K562 (cell line): ENCODE measurements at regions not wholly inside any gene's neighbourhood (a gene's known extent, or its start where the extent isn't known, plus 50 kb on each side); places are given as distances from the start of the nearest gene placed in this dataset.

ENCODE experiments used
- ATAC-seq: fragments of 200-7000 bp; cut with Tn5 transposase; 3 replicates; pipeline ENCODE4 v1.9.1; 2020; ENCODE audit warnings: moderate library complexity
- BruUV-seq: library from RNA; stranded (reverse); fragments of 400-500 nt; replicated peaks from 2 replicates; lab custom pipeline; 2021; lab: Mats Ljungman, UMichigan
- CTCF ChIA-PET: fragments of 300-600 bp; formaldehyde crosslinking; extraction: SDS; loops from one replicate; lab custom pipeline; 2021; ENCODE audit warnings: low intra/inter-chr PET ratio; lab: Yijun Ruan, JAX
- POLR2A ChIA-PET: fragments of 300-600, 350-650 bp; sonication (Branson Sonifier 250); formaldehyde crosslinking; extraction: SDS; loops from one replicate; lab custom pipeline; 2021; ENCODE audit warnings: antibody characterized with exemption, inconsistent platforms; lab: Yijun Ruan, JAX
- DNase-seq, 4 experiments: peaks; one replicate each; pipeline versions ENCODE4 v3.0.0 to v3.0.0-alpha.2; 2011 to 2018; ENCODE audit warnings: low spot score in 3 of 4, mixed read lengths in 3 of 4; ENCODE audit errors: extremely low read depth in 1 of 4
- FAIRE-seq: peaks from 2 replicates; lab custom pipeline; 2011; peaks lifted over from hg19 to GRCh38; lab: Jason Lieb, UNC
- H2AFZ ChIP-seq: 2 replicates; pipeline ENCODE4 v1.6.0; 2011; ENCODE audit warnings: low read depth, low read length, control low read depth, inconsistent platforms
- H3K27ac ChIP-seq: fragments of 200-600 bp; 3 replicates; pipeline ENCODE4 v1.8.0; 2011; ENCODE audit warnings: low read depth, mild to moderate bottlenecking, control low read depth, inconsistent platforms, low read length, moderate library complexity, mixed read lengths; ENCODE audit errors: extremely low read depth
- H3K27me3 ChIP-seq, 2 experiments: fragments of 300-600 bp in 1 of 2; 2 replicates in 1 of 2; 3 replicates in 1 of 2; pipeline versions ENCODE4 v1.6.0 to v1.8.0; 2011; ENCODE audit warnings: inconsistent platforms in 2 of 2, low read length in 2 of 2, mild to moderate bottlenecking in 1 of 2, mixed read lengths in 1 of 2, moderate library complexity in 1 of 2; ENCODE audit not compliant: control insufficient read depth in 2 of 2, insufficient read depth in 2 of 2
- H3K36me3 ChIP-seq: fragments of 300-600 bp; 3 replicates; pipeline ENCODE4 v1.8.0; 2011; ENCODE audit warnings: mild to moderate bottlenecking, low read length, inconsistent platforms; ENCODE audit not compliant: control insufficient read depth, insufficient read depth
- H3K4me1 ChIP-seq, 2 experiments: fragments of 200-600 bp in 1 of 2; replicated peaks in 1 of 2; 2 replicates in 1 of 2; 3 replicates in 1 of 2; pipeline versions ENCODE4 v1.5.1 to v1.8.0; 2011; ENCODE audit warnings: inconsistent platforms in 2 of 2, low read length in 2 of 2, mild to moderate bottlenecking in 1 of 2, mixed read lengths in 1 of 2, moderate library complexity in 1 of 2; ENCODE audit not compliant: control insufficient read depth in 2 of 2, insufficient read depth in 2 of 2
- H3K4me2 ChIP-seq: 2 replicates; pipeline ENCODE4 v1.6.1; 2011; ENCODE audit warnings: low read length, control low read depth, inconsistent platforms, mixed read lengths; ENCODE audit not compliant: insufficient read depth
- H3K4me3 ChIP-seq: fragments of 200-600 bp; sonication (generic), shearing (Covaris generic); 2 replicates; pipeline ENCODE4 v1.5.1; 2016; ENCODE audit warnings: control low read depth, inconsistent platforms
- H3K79me2 ChIP-seq: fragments of 200-600 bp; 3 replicates; pipeline ENCODE4 v1.8.0; 2011; ENCODE audit warnings: low read length, inconsistent platforms; ENCODE audit not compliant: control insufficient read depth, insufficient read depth
- H3K9ac ChIP-seq, 2 experiments: 2 replicates each; pipeline versions ENCODE4 v1.6.0 to v1.6.1; 2011; ENCODE audit warnings: low read depth in 2 of 2, low read length in 2 of 2, control low read depth in 1 of 2, inconsistent platforms in 1 of 2, mild to moderate bottlenecking in 1 of 2, mixed read lengths in 1 of 2; ENCODE audit not compliant: insufficient read depth in 1 of 2
- H3K9me1 ChIP-seq: one replicate; pipeline ENCODE4 v1.6.0; 2011; ENCODE audit warnings: inconsistent platforms, mild to moderate bottlenecking, low read length, moderate library complexity; ENCODE audit not compliant: control insufficient read depth, insufficient read depth
- H3K9me3 ChIP-seq: replicated peaks from 2 replicates; pipeline ENCODE4 v1.5.1; 2011; ENCODE audit warnings: low read depth, low read length, inconsistent platforms; ENCODE audit not compliant: control insufficient read depth, insufficient read depth
- H4K20me1 ChIP-seq: replicated peaks from 2 replicates; pipeline ENCODE4 v1.6.1; 2011; ENCODE audit warnings: low read length, inconsistent platforms, mixed read lengths; ENCODE audit not compliant: control insufficient read depth, insufficient read depth
- ATF7 ChIP-seq: fragments of 450-650 bp; IDR thresholded peaks from 2 replicates; pipeline ENCODE4 v1.7.1; 2014; ENCODE audit warnings: mild to moderate bottlenecking, moderate library complexity
- CTCF ChIP-seq, 3 experiments: IDR thresholded peaks in 2 of 3; conservative IDR thresholded peaks in 1 of 3; 2 replicates each; pipeline ENCODE4 v1.5.1; 2011 to 2012; ENCODE audit warnings: low read length in 3 of 3, mild to moderate bottlenecking in 3 of 3, control low read depth in 2 of 3, improper control_type of control experiment in 1 of 3, inconsistent platforms in 1 of 3, low read depth in 1 of 3, mixed read lengths in 1 of 3, moderate library complexity in 1 of 3; ENCODE audit not compliant: insufficient read depth in 2 of 3
- PRPF4 ChIP-seq: fragments of 200-400 bp; formaldehyde crosslinking; IDR thresholded peaks from one replicate; pipeline ENCODE4 v1.6.1; 2017; ENCODE audit warnings: low read length, low read depth, mild to moderate bottlenecking; ENCODE audit not compliant: insufficient read depth, poor library complexity, severe bottlenecking
- ZNF398 ChIP-seq: fragments of 250-450 bp; sonication (Bioruptor Pico); IDR thresholded peaks from 2 replicates; pipeline ENCODE4 v1.8.0; 2021; ENCODE audit warnings: moderate library complexity, mild to moderate bottlenecking, inconsistent platforms
- WGBS: fragments of 100-300 bp; shearing (Covaris generic); methylation state at CpG from one replicate; pipeline ENCODE4 v1.1.6; 2016; ENCODE audit warnings: low coverage, mixed read lengths; ENCODE audit not compliant: insufficient coverage; ENCODE audit errors: missing lambda C conversion rate; 5-methylcytosine and 5-hydroxymethylcytosine counted together
- in situ Hi-C: fragments of 300-500 bp; cut with MboI; formaldehyde crosslinking; loops from 4 replicates; pipeline ENCODE4 v1.15.0; 2018; ENCODE audit warnings: inconsistent platforms, mixed read lengths
- intact Hi-C: fragments of 100-400 bp; cut with micrococcal nuclease; formaldehyde crosslinking; loops from 2 replicates; pipeline ENCODE4 v1.14.2; 2022

- ChIA-PET CTCF (no interaction called here), POLR2A (no interaction called here)
- Histone ChIP-seq H3K9ac (no peak overlapping the region), H3K9me3 (no peaks in the 10 kb centered on the region), H3K36me3 (no peaks in the 10 kb centered on the region), H3K9me1 (no peaks in the 10 kb centered on the region), H3K27me3 (no peaks in the 10 kb centered on the region), H3K4me2 (no peak overlapping the region), H3K4me3 (no peak overlapping the region), H3K27ac (no peak overlapping the region), H2AFZ (no peak overlapping the region), H3K4me1 (no peaks in the 10 kb centered on the region), H3K79me2 (no peaks in the 10 kb centered on the region), H4K20me1 (no peaks in the 10 kb centered on the region)
- no peak for DNase-seq
- in situ Hi-C loops = no loop called here
- no TSS peak for BruUV-seq
- intact Hi-C loops = no loop called here
- WGBS = 2% methylated on average over 4 of the region's 4 CpGs
- TF ChIP-seq CTCF (IDR thresholded peaks at IDR 0.05 in 2 of 3, conservative IDR thresholded peaks at IDR 0.05 in 1 of 3; ENCODE audit: insufficient read depth in 2 of 3, low read depth in 1 of 3, low read length in 3 of 3) (peak in 1 of 3 experiments; percentile 12; a peak in 1 of 6 replicates), PRPF4 (no peak), ATF7 (no peak), ZNF398 (no peak)
- peak; percentile 37 for FAIRE-seq
- no peak for ATAC-seq
These were observed 541.2 kb upstream of the POU3F3 start for GRCh38 chr2:104312684-104313083.
